ENCODE measurements at regions not wholly inside any gene's neighbourhood (a gene's known extent, or its start where the extent isn't known, plus 50 kb on each side); places are given as distances from the start of the nearest gene placed in this dataset.

GRCh38 chr2:195108182-195108581 is 548.8 kb upstream of the SLC39A10 start:
- no peak for TF ChIP-seq DNMT3B (CRISPR knock-in tag; conservative IDR thresholded peaks at IDR 0.05)
- TF ChIP-seq, protein P1, sequence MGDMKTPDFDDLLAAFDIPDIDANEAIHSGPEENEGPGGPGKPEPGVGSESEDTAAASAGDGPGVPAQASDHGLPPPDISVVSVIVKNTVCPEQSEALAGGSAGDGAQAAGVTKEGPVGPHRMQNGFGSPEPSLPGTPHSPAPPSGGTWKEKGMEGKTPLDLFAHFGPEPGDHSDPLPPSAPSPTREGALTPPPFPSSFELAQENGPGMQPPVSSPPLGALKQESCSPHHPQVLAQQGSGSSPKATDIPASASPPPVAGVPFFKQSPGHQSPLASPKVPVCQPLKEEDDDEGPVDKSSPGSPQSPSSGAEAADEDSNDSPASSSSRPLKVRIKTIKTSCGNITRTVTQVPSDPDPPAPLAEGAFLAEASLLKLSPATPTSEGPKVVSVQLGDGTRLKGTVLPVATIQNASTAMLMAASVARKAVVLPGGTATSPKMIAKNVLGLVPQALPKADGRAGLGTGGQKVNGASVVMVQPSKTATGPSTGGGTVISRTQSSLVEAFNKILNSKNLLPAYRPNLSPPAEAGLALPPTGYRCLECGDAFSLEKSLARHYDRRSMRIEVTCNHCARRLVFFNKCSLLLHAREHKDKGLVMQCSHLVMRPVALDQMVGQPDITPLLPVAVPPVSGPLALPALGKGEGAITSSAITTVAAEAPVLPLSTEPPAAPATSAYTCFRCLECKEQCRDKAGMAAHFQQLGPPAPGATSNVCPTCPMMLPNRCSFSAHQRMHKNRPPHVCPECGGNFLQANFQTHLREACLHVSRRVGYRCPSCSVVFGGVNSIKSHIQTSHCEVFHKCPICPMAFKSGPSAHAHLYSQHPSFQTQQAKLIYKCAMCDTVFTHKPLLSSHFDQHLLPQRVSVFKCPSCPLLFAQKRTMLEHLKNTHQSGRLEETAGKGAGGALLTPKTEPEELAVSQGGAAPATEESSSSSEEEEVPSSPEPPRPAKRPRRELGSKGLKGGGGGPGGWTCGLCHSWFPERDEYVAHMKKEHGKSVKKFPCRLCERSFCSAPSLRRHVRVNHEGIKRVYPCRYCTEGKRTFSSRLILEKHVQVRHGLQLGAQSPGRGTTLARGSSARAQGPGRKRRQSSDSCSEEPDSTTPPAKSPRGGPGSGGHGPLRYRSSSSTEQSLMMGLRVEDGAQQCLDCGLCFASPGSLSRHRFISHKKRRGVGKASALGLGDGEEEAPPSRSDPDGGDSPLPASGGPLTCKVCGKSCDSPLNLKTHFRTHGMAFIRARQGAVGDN (CRISPR knock-in tag; IDR thresholded peaks at IDR 0.05), result no peak
